C4-2B (cell line): ENCODE measurements at regions not wholly inside any gene's neighbourhood (a gene's known extent, or its start where the extent isn't known, plus 50 kb on each side); places are given as distances from the start of the nearest gene placed in this dataset.
"Not testable (repeated sequence)": the region's sequence is repeated elsewhere in the genome, so short reads cannot be mapped to it uniquely, and the experiment has no call there.

Source experiments
- ZFX ChIP-seq: fragments of 450-650 bp; IDR thresholded peaks from 2 replicates; pipeline ENCODE4 v1.6.1; 2017
- TF ChIP-seq, protein P1 (sequence below): fragments of 450-650 bp; conservative IDR thresholded peaks from 2 replicates; pipeline ENCODE4 v1.5.1; 2017; ENCODE audit warnings: mild to moderate bottlenecking

DNA sequence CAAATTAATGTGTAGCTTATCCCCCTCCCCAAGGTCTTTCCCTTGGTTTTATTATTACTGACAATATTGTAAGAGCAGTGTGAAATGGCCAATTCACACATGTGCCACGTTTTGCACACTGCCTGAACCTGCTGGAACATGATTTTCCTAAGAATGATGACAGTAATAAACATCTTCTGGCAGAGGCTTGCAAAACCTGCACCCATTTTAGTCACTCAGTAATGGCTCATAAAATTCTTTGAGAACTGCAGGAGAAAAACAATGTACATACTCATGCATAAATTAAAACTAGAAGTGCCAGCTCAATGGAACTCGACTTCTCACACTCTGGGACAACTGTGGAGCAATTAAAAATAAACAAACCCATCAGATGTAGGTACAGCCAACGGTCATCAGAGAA, 96.8 kb upstream of the POMZP3 start:
- TF ChIP-seq, protein P1, sequence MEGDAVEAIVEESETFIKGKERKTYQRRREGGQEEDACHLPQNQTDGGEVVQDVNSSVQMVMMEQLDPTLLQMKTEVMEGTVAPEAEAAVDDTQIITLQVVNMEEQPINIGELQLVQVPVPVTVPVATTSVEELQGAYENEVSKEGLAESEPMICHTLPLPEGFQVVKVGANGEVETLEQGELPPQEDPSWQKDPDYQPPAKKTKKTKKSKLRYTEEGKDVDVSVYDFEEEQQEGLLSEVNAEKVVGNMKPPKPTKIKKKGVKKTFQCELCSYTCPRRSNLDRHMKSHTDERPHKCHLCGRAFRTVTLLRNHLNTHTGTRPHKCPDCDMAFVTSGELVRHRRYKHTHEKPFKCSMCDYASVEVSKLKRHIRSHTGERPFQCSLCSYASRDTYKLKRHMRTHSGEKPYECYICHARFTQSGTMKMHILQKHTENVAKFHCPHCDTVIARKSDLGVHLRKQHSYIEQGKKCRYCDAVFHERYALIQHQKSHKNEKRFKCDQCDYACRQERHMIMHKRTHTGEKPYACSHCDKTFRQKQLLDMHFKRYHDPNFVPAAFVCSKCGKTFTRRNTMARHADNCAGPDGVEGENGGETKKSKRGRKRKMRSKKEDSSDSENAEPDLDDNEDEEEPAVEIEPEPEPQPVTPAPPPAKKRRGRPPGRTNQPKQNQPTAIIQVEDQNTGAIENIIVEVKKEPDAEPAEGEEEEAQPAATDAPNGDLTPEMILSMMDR: not testable (repeated sequence)
- not testable (repeated sequence) for TF ChIP-seq ZFX
